Upper lobe of right lung (tissue), 1 donor: ENCODE measurements at regions not wholly inside any gene's neighbourhood (a gene's known extent, or its start where the extent isn't known, plus 50 kb on each side); places are given as distances from the start of the nearest gene placed in this dataset.

Experiments
- ATAC-seq: fragments of 200-7000 bp; cut with Tn5 transposase; one replicate; pipeline ENCODE4 v1.9.1; 2020; ENCODE audit warnings: mild to moderate bottlenecking, moderate library complexity
- DNase-seq: peaks from one replicate; pipeline ENCODE4 v3.0.0-alpha.2; 2020
- H3K27ac ChIP-seq: fragments of 200-600 bp; one replicate; pipeline ENCODE4 v1.8.0; 2022
- H3K27me3 ChIP-seq: fragments of 200-600 bp; one replicate; pipeline ENCODE4 v1.8.0; 2022; ENCODE audit warnings: mild to moderate bottlenecking
- H3K36me3 ChIP-seq: fragments of 200-600 bp; one replicate; pipeline ENCODE4 v1.8.0; 2022
- H3K4me1 ChIP-seq: fragments of 200-600 bp; one replicate; pipeline ENCODE4 v1.8.0; 2022
- H3K4me3 ChIP-seq: fragments of 200-600 bp; one replicate; pipeline ENCODE4 v1.8.0; 2022; ENCODE audit warnings: mild to moderate bottlenecking
- H3K9me3 ChIP-seq: fragments of 200-600 bp; one replicate; pipeline ENCODE4 v1.8.0; 2022
- intact Hi-C: fragments of 100-400 bp; cut with DNase I; formaldehyde crosslinking; loops from one replicate; pipeline ENCODE4 v1.11.0; 2022
- TF ChIP-seq, protein P1 (sequence below): fragments of 200-600 bp; IDR thresholded peaks from one replicate; pipeline ENCODE4 v1.8.0; 2022; ENCODE audit warnings: antibody characterized with exemption
- donor health status: DM: no; HTN: yes; CAD: no; lungs with severe emphysema.

DNA sequence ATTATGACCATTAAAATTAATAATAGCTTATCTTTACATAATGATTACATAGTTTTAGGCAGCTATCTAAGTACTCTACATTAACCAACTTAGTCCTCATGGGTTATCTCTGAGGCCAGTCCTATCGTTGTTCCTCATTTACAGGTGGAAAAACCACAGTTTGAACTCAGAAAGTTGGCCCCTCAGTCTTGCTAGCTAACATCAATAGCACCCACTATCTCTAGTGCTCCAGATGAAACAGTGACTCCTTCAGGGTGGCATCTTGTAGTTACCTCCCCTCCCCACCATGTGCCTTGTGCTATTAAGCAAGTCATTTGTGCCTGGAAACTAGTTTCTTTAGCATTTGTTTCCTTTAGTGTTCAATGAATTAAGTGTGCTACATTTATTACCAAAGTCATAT is 1086.7 kb downstream of the EFNB2 start:
- Histone ChIP-seq H3K4me1 (peaks cover 4% of the 10 kb centered on the region), H3K4me3 (no peak overlapping the region), H3K9me3 (no peaks in the 10 kb centered on the region), H3K27me3 (no peaks in the 10 kb centered on the region), H3K36me3 (no peaks in the 10 kb centered on the region), H3K27ac (no peak overlapping the region)
- ATAC-seq (no peak), DNase-seq (no peak)
- intact Hi-C loops = no loop called here
- TF ChIP-seq, protein P1, sequence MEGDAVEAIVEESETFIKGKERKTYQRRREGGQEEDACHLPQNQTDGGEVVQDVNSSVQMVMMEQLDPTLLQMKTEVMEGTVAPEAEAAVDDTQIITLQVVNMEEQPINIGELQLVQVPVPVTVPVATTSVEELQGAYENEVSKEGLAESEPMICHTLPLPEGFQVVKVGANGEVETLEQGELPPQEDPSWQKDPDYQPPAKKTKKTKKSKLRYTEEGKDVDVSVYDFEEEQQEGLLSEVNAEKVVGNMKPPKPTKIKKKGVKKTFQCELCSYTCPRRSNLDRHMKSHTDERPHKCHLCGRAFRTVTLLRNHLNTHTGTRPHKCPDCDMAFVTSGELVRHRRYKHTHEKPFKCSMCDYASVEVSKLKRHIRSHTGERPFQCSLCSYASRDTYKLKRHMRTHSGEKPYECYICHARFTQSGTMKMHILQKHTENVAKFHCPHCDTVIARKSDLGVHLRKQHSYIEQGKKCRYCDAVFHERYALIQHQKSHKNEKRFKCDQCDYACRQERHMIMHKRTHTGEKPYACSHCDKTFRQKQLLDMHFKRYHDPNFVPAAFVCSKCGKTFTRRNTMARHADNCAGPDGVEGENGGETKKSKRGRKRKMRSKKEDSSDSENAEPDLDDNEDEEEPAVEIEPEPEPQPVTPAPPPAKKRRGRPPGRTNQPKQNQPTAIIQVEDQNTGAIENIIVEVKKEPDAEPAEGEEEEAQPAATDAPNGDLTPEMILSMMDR = no peak

DNA sequence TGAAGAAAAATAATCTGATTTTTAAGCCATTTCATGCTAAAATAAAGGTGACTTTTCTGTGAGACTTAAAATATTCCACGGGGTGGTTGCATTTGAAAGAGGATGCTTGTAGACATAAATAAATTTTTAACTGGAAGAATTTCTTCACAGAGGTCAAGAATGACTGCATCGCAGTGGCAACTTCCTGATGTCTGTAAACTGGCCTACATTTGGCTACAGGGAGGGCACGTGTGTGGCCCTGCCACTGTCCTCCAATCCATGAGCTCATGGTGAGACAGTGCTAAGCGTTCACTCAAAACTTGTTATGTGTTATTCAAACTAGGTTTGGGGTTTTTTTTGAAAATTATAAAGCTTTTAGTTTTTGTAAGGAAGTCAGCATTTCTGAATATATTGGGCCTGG is 1089.3 kb downstream of the EFNB2 start:
- TF ChIP-seq, protein P1 = no peak
- intact Hi-C loops = no loop called here

DNA sequence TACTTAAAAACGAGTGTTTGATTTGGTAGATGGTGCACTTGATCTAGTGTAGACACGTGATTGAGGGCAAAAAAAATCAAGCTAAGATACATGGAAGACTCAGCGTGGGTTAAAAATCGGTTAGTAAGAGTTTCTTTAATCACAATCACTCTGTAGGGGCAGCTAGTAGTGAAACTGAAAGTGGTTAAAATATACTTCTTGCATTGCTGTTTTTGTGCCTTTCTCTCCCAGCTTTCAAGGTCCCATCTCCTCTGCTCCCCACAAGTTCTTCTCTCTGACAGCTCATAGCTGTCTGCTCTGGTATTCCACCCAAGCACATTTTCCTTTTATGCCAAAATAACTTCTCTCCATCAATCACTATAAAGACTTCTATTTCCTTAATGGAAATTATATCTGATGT is 1089.7 kb downstream of the EFNB2 start:
- no peak overlapping the region for H3K27ac ChIP-seq
- no peak for DNase-seq
- H3K27me3 ChIP-seq = no peaks in the 10 kb centered on the region
- TF ChIP-seq, protein P1 = no peak
- peaks cover 4% of the 10 kb centered on the region for H3K4me1 ChIP-seq
- no peaks in the 10 kb centered on the region for H3K9me3 ChIP-seq
- no peaks in the 10 kb centered on the region for H3K36me3 ChIP-seq
- H3K4me3 ChIP-seq = peak overlapping the region; percentile 19
- no peak for ATAC-seq
- intact Hi-C loops = no loop called here

More for the DNA sequence above, 1089.3 kb downstream of the EFNB2 start:
- Histone ChIP-seq H3K27me3 (no peaks in the 10 kb centered on the region), H3K36me3 (no peaks in the 10 kb centered on the region), H3K9me3 (no peaks in the 10 kb centered on the region), H3K4me1 (peaks cover 4% of the 10 kb centered on the region), H3K27ac (no peak overlapping the region), H3K4me3 (no peak overlapping the region)
- DNase-seq (no peak), ATAC-seq (no peak)

DNA sequence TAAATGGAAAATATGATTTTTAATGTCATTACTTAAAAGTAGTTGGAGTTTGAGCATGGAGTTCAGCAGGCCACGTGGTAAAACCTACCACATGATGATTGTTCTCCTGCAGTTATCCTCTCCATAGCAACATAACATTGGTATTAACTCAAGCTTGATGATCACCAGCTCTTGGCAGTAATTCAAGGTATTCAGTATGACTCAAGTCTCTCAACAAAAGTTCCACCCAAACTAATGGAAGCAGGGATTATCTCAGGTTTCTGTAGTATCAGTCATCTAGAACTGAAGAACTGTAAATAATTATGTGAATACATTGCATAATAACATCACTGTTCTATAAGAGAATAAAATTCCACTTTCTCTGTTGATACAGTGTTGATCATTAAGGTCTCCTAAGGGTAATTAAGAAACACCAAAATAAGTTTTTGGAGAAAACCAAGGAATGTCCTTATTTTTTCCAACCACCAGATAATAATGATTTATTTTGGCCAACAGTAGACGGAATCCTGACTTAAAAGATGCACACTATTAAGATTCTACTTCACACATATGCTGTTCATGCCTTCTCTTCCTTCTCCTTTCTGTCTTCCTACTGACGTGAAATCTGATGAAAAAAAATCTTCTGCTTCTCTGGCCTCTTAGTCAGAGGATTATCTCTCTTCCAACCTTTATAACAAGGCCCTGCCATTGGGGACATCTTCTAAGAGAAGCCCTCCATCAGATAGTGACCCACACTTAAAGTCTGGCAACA is 1092.3 kb downstream of the EFNB2 start:
- Histone ChIP-seq H3K36me3 (no peaks in the 10 kb centered on the region), H3K27me3 (no peaks in the 10 kb centered on the region), H3K9me3 (no peaks in the 10 kb centered on the region), H3K4me3 (no peak overlapping the region), H3K4me1 (peaks cover 4% of the 10 kb centered on the region), H3K27ac (no peak overlapping the region)
- DNase-seq = no peak
- peak; percentile 61 for ATAC-seq
- TF ChIP-seq, protein P1 = no peak
- intact Hi-C loops = no loop called here

DNA sequence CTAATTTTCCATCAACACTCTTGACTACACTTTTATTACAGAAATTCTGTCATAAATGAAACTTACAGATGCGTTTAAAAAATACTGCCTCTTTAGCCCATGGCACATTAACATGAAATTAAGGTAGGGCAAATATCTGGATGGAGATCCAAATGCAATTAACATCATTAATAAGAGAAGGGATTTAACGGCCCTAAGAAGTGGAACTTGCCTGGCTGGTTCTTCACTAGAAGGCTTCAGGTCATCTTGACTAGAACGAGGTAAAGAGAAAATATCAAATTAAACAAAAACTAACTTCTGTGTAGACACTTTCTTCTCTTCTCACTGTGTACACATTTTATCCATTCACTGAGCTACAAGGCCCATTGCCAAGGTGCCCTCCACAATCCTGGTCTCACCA is 1093.4 kb downstream of the EFNB2 start:
- intact Hi-C loops = no loop called here
- no peaks in the 10 kb centered on the region for H3K27me3 ChIP-seq
- no peaks in the 10 kb centered on the region for H3K9me3 ChIP-seq
- no peaks in the 10 kb centered on the region for H3K36me3 ChIP-seq
- TF ChIP-seq, protein P1 = no peak
- peaks cover 4% of the 10 kb centered on the region for H3K4me1 ChIP-seq
- no peak overlapping the region for H3K27ac ChIP-seq
- no peak for DNase-seq
- H3K4me3 ChIP-seq = no peak overlapping the region
- no peak for ATAC-seq
